Endodermal cell (in vitro differentiated cells): ENCODE measurements at regions not wholly inside any gene's neighbourhood (a gene's known extent, or its start where the extent isn't known, plus 50 kb on each side); places are given as distances from the start of the nearest gene placed in this dataset.
A peak's percentile ranks its signal among the peaks of the same experiment; 100 is the strongest.

Experiments used
- DNase-seq: peaks from one replicate; pipeline ENCODE4 v3.0.0-alpha.2; 2017
- H3K27ac ChIP-seq: 2 replicates; pipeline ENCODE4 v1.5.1; 2013; ENCODE audit warnings: mild to moderate bottlenecking, low read depth, low read length, moderate library complexity
- H3K27me3 ChIP-seq: 2 replicates; pipeline ENCODE4 v1.6.1; 2013; ENCODE audit warnings: mild to moderate bottlenecking, low read length, moderate library complexity; ENCODE audit not compliant: insufficient read depth, control insufficient read depth, poor library complexity, severe bottlenecking
- H3K36me3 ChIP-seq: 2 replicates; pipeline ENCODE4 v1.7.0; 2013; ENCODE audit warnings: mild to moderate bottlenecking, low read length, moderate library complexity; ENCODE audit not compliant: control insufficient read depth, insufficient read depth
- H3K4me1 ChIP-seq: one replicate; pipeline ENCODE4 v1.7.0; 2013; ENCODE audit warnings: low read length; ENCODE audit not compliant: control insufficient read depth, insufficient read depth
- H3K4me3 ChIP-seq: 2 replicates; pipeline ENCODE4 v1.5.1; 2013; ENCODE audit warnings: mild to moderate bottlenecking, low read length, moderate library complexity
- H3K9ac ChIP-seq: 2 replicates; pipeline ENCODE4 v1.6.1; 2013; ENCODE audit warnings: mild to moderate bottlenecking, low read length, moderate library complexity; ENCODE audit not compliant: poor library complexity, severe bottlenecking; ENCODE audit errors: extremely low read depth
- H3K9me3 ChIP-seq: 2 replicates; pipeline ENCODE4 v1.6.1; 2013; ENCODE audit warnings: mild to moderate bottlenecking, low read length, moderate library complexity; ENCODE audit not compliant: control insufficient read depth
- H3K27ac Mint-ChIP-seq: 2 replicates; pipeline ENCODE4 v1.8.0; 2020; ENCODE audit warnings: mixed read lengths
- H3K27me3 Mint-ChIP-seq: 2 replicates; pipeline ENCODE4 v1.8.0; 2021; ENCODE audit warnings: mild to moderate bottlenecking, mixed read lengths; ENCODE audit not compliant: insufficient read depth
- H3K36me3 Mint-ChIP-seq: 2 replicates; pipeline ENCODE4 v1.8.0; 2020; ENCODE audit warnings: low read depth, mixed read lengths
- H3K4me1 Mint-ChIP-seq: 2 replicates; pipeline ENCODE4 v1.8.0; 2020; ENCODE audit warnings: mixed read lengths
- H3K4me3 Mint-ChIP-seq: 2 replicates; pipeline ENCODE4 v1.8.0; 2020; ENCODE audit warnings: mild to moderate bottlenecking, moderate library complexity, mixed read lengths
- H3K9me3 Mint-ChIP-seq: 2 replicates; pipeline ENCODE4 v1.8.0; 2020; ENCODE audit warnings: mild to moderate bottlenecking, mixed read lengths
- CTCF ChIP-seq: fragments of 200-600 bp; sonication (generic); conservative IDR thresholded peaks from 2 replicates; pipeline ENCODE4 v1.5.0; 2021; ENCODE audit warnings: antibody characterized with exemption, mild to moderate bottlenecking
- WGBS, 2 experiments: methylation state at CpG; one replicate each; pipeline versions ENCODE4 v1.1.5 to v1.1.7; 2013; ENCODE audit warnings: missing lambda C conversion rate in 2 of 2, mixed read lengths in 1 of 2; ENCODE audit not compliant: insufficient coverage in 1 of 2, insufficient read length in 1 of 2; 5-methylcytosine and 5-hydroxymethylcytosine counted together

- no peaks in the 10 kb centered on the region for H3K9me3 Mint-ChIP-seq
- H3K4me1 Mint-ChIP-seq, result peaks cover 14% of the 10 kb centered on the region
- H3K4me3 ChIP-seq, result no peak overlapping the region
- peak; percentile 73 for TF ChIP-seq CTCF
- no peaks in the 10 kb centered on the region for H3K36me3 ChIP-seq
- no peak overlapping the region for H3K27ac ChIP-seq
- H3K27me3 Mint-ChIP-seq, result no peaks in the 10 kb centered on the region
- H3K4me1 ChIP-seq, result no peaks in the 10 kb centered on the region
- H3K4me3 Mint-ChIP-seq, result no peak overlapping the region
- H3K27ac Mint-ChIP-seq, result no peak overlapping the region
- no peak overlapping the region for H3K9ac ChIP-seq
- H3K36me3 Mint-ChIP-seq, result no peaks in the 10 kb centered on the region
- WGBS, 2 experiments, result 75 to 95% methylated on average over 7 to 10 of the region's 10 CpGs
- no peaks in the 10 kb centered on the region for H3K27me3 ChIP-seq
- H3K9me3 ChIP-seq, result no peaks in the 10 kb centered on the region
- DNase-seq, result no peak
Observed at GRCh38 chr20:6265204-6265904, 142.5 kb upstream of the FERMT1 start.

- Histone ChIP-seq H3K9me3 (no peaks in the 10 kb centered on the region), H3K36me3 (no peaks in the 10 kb centered on the region)
Observed at GRCh38 chr20:6253396-6253795, 130.6 kb upstream of the FERMT1 start.

GRCh38 chr20:6245436-6245835 is 122.6 kb upstream of the FERMT1 start:
- no peak for TF ChIP-seq CTCF
- Histone ChIP-seq H3K36me3 (no peaks in the 10 kb centered on the region), H3K9me3 (no peaks in the 10 kb centered on the region), H3K9ac (no peak overlapping the region), H3K4me1 (no peaks in the 10 kb centered on the region), H3K27ac (no peak overlapping the region), H3K4me3 (no peak overlapping the region), H3K27me3 (no peaks in the 10 kb centered on the region)
- Mint-ChIP-seq H3K4me3 (no peak overlapping the region), H3K4me1 (no peaks in the 10 kb centered on the region), H3K9me3 (no peaks in the 10 kb centered on the region), H3K27me3 (peaks cover 2% of the 10 kb centered on the region), H3K36me3 (no peaks in the 10 kb centered on the region), H3K27ac (no peak overlapping the region)
- DNase-seq, result no peak
- 80 to 87% methylated on average over 2 to 3 of the region's 4 CpGs for WGBS, 2 experiments

More at GRCh38 chr20:6253396-6253795, 130.6 kb upstream of the FERMT1 start:
- H3K4me3 ChIP-seq, result no peak overlapping the region
- Mint-ChIP-seq H3K4me3 (no peak overlapping the region), H3K9me3 (no peaks in the 10 kb centered on the region), H3K36me3 (no peaks in the 10 kb centered on the region), H3K27me3 (no peaks in the 10 kb centered on the region), H3K27ac (no peak overlapping the region), H3K4me1 (no peaks in the 10 kb centered on the region)
- H3K4me1 ChIP-seq, result no peaks in the 10 kb centered on the region
- no peak for DNase-seq
- no peak overlapping the region for H3K9ac ChIP-seq
- 100% methylated on average over 1 of the region's 2 CpGs for WGBS, 2 experiments
- H3K27me3 ChIP-seq, result peaks cover 5% of the 10 kb centered on the region
- H3K27ac ChIP-seq, result no peak overlapping the region
- TF ChIP-seq CTCF, result no peak
